Loucy (cell line): ENCODE measurements at regions not wholly inside any gene's neighbourhood (a gene's known extent, or its start where the extent isn't known, plus 50 kb on each side); places are given as distances from the start of the nearest gene placed in this dataset.

Source experiments
- H2AFZ ChIP-seq: fragments of 200-600 bp; sonication (generic); 2 replicates; pipeline ENCODE4 v1.6.0; 2016; ENCODE audit warnings: antibody characterized with exemption, mild to moderate bottlenecking, low read length, moderate library complexity
- H3F3A ChIP-seq: fragments of 200-600 bp; 2 replicates; pipeline ENCODE4 v1.6.0; 2016; ENCODE audit warnings: antibody characterized with exemption, low read depth, mild to moderate bottlenecking
- H3K27me3 ChIP-seq: fragments of 200-600 bp; sonication (generic); 2 replicates; pipeline ENCODE4 v1.6.1; 2014; ENCODE audit warnings: low read length, mild to moderate bottlenecking; ENCODE audit not compliant: insufficient read depth, poor library complexity, severe bottlenecking
- H3K36me3 ChIP-seq: fragments of 200-600 bp; sonication (generic); 2 replicates; pipeline ENCODE4 v1.6.1; 2016; ENCODE audit warnings: low read length; ENCODE audit not compliant: insufficient read depth
- H3K4me1 ChIP-seq: fragments of 200-600 bp; sonication (generic); 2 replicates; pipeline ENCODE4 v1.5.1; 2014; ENCODE audit warnings: low read length, mild to moderate bottlenecking; ENCODE audit not compliant: insufficient read depth, poor library complexity, severe bottlenecking
- H3K4me2 ChIP-seq: fragments of 200-600 bp; sonication (generic); 2 replicates; pipeline ENCODE4 v1.6.0; 2014; ENCODE audit warnings: antibody characterized with exemption, low read length, low read depth, mild to moderate bottlenecking; ENCODE audit not compliant: poor library complexity, severe bottlenecking
- H3K4me3 ChIP-seq: fragments of 200-600 bp; sonication (generic); 2 replicates; pipeline ENCODE4 v1.5.1; 2014; ENCODE audit warnings: low read length, mild to moderate bottlenecking, mixed read lengths; ENCODE audit not compliant: poor library complexity, severe bottlenecking
- H3K79me2 ChIP-seq: fragments of 200-600 bp; sonication (generic); 2 replicates; pipeline ENCODE4 v1.6.1; 2014; ENCODE audit warnings: low read length; ENCODE audit not compliant: insufficient read depth
- H3K9ac ChIP-seq: fragments of 200-600 bp; sonication (generic); 2 replicates; pipeline ENCODE4 v1.6.0; 2014; ENCODE audit warnings: mild to moderate bottlenecking, low read depth, low read length, moderate library complexity; ENCODE audit not compliant: poor library complexity, severe bottlenecking
- H3K9me2 ChIP-seq: fragments of 200-600 bp; sonication (generic); replicated peaks from 2 replicates; pipeline ENCODE4 v1.6.1; 2016; ENCODE audit warnings: low read depth, low read length, mixed read lengths
- H3K9me3 ChIP-seq: fragments of 200-600 bp; sonication (generic); 2 replicates; pipeline ENCODE4 v1.6.1; 2014; ENCODE audit warnings: mild to moderate bottlenecking, antibody characterized with exemption, low read length, low read depth; ENCODE audit not compliant: insufficient read depth
- H4K20me1 ChIP-seq: fragments of 200-600 bp; sonication (generic); 2 replicates; pipeline ENCODE4 v1.6.0; 2014; ENCODE audit warnings: antibody characterized with exemption, low read length, mild to moderate bottlenecking; ENCODE audit not compliant: insufficient read depth, poor library complexity, severe bottlenecking
- EZH2phosphoT487 ChIP-seq: fragments of 200-600 bp; IDR thresholded peaks from 2 replicates; pipeline ENCODE4 v1.6.1; 2018; ENCODE audit warnings: antibody characterized with exemption, mild to moderate bottlenecking, moderate library complexity, borderline replicate concordance
- TF ChIP-seq, protein P1 (sequence below): fragments of 200-600 bp; sonication (generic); conservative IDR thresholded peaks from 2 replicates; pipeline ENCODE4 v1.5.1; 2014; ENCODE audit warnings: mild to moderate bottlenecking, antibody characterized with exemption, low read length

- Histone ChIP-seq H2AFZ (no peak overlapping the region), H3K4me1 (no peaks in the 10 kb centered on the region), H3K79me2 (no peaks in the 10 kb centered on the region), H3K27me3 (no peaks in the 10 kb centered on the region), H3K4me2 (no peak overlapping the region), H3F3A (no peaks in the 10 kb centered on the region), H3K9ac (no peak overlapping the region), H3K4me3 (no peak overlapping the region), H3K9me3 (no peaks in the 10 kb centered on the region; the same call in 1 of the 2 replicates), H4K20me1 (no peaks in the 10 kb centered on the region), H3K36me3 (no peaks in the 10 kb centered on the region), H3K9me2 (no peaks in the 10 kb centered on the region)
- TF ChIP-seq, protein P1, sequence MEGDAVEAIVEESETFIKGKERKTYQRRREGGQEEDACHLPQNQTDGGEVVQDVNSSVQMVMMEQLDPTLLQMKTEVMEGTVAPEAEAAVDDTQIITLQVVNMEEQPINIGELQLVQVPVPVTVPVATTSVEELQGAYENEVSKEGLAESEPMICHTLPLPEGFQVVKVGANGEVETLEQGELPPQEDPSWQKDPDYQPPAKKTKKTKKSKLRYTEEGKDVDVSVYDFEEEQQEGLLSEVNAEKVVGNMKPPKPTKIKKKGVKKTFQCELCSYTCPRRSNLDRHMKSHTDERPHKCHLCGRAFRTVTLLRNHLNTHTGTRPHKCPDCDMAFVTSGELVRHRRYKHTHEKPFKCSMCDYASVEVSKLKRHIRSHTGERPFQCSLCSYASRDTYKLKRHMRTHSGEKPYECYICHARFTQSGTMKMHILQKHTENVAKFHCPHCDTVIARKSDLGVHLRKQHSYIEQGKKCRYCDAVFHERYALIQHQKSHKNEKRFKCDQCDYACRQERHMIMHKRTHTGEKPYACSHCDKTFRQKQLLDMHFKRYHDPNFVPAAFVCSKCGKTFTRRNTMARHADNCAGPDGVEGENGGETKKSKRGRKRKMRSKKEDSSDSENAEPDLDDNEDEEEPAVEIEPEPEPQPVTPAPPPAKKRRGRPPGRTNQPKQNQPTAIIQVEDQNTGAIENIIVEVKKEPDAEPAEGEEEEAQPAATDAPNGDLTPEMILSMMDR: no peak
- no peak for TF ChIP-seq EZH2phosphoT487
These were observed 169.3 kb upstream of the TCERG1L start for GRCh38 chr10:131480861-131481260.

GRCh38 chr10:131485732-131486131 is 174.2 kb upstream of the TCERG1L start:
- H2AFZ ChIP-seq: no peak overlapping the region
- no peaks in the 10 kb centered on the region for H3K9me2 ChIP-seq
- H3K4me2 ChIP-seq: no peak overlapping the region
- no peaks in the 10 kb centered on the region for H3K4me1 ChIP-seq
- no peak overlapping the region for H3K9ac ChIP-seq
- no peaks in the 10 kb centered on the region for H3F3A ChIP-seq
- no peaks in the 10 kb centered on the region for H3K79me2 ChIP-seq
- TF ChIP-seq EZH2phosphoT487: no peak
- TF ChIP-seq, protein P1: no peak
- H3K36me3 ChIP-seq: no peaks in the 10 kb centered on the region
- H3K9me3 ChIP-seq: no peaks in the 10 kb centered on the region; the same call in 1 of the 2 replicates
- H3K27me3 ChIP-seq: no peaks in the 10 kb centered on the region
- no peak overlapping the region for H3K4me3 ChIP-seq
- no peaks in the 10 kb centered on the region for H4K20me1 ChIP-seq

- H3K9me3 ChIP-seq: no peaks in the 10 kb centered on the region; the same call in 1 of the 2 replicates
These were observed 176.3 kb upstream of the TCERG1L start for GRCh38 chr10:131487822-131488221.

More at GRCh38 chr10:131487822-131488221, 176.3 kb upstream of the TCERG1L start:
- H3K27me3 ChIP-seq: no peaks in the 10 kb centered on the region
- no peak overlapping the region for H2AFZ ChIP-seq
- TF ChIP-seq EZH2phosphoT487: no peak
- TF ChIP-seq, protein P1: no peak
- no peak overlapping the region for H3K4me3 ChIP-seq
- no peaks in the 10 kb centered on the region for H3K79me2 ChIP-seq
- no peaks in the 10 kb centered on the region for H3K9me2 ChIP-seq
- H3K4me1 ChIP-seq: no peaks in the 10 kb centered on the region
- no peaks in the 10 kb centered on the region for H4K20me1 ChIP-seq
- no peaks in the 10 kb centered on the region for H3F3A ChIP-seq
- no peak overlapping the region for H3K4me2 ChIP-seq
- H3K36me3 ChIP-seq: no peaks in the 10 kb centered on the region
- no peak overlapping the region for H3K9ac ChIP-seq
